Activated naive CD4-positive, alpha-beta T cell treated with anti-CD3 and anti-CD28 coated beads, Interleukin-2, amount 50 U/mL, for 72 hours (primary cell): ENCODE measurements at regions not wholly inside any gene's neighbourhood (a gene's known extent, or its start where the extent isn't known, plus 50 kb on each side); places are given as distances from the start of the nearest gene placed in this dataset.
A peak's percentile ranks its signal among the peaks of the same experiment; 100 is the strongest.
"Not testable (repeated sequence)": the region's sequence is repeated elsewhere in the genome, so short reads cannot be mapped to it uniquely, and the experiment has no call there.

Experiments
- ATAC-seq, 2 donors: fragments of 150-1000 bp; cut with Tn5 transposase; 2 replicates each; pipeline ENCODE4 v1.10.0; 2021; ENCODE audit warnings: mild to moderate bottlenecking in 2 of 2, moderate library complexity in 2 of 2
- DNase-seq, 2 donors: peaks; one replicate each; pipeline ENCODE4 v3.0.0; 2021 to 2022; ENCODE audit warnings: low spot score in 2 of 2
- H3K27ac Mint-ChIP-seq, 2 donors: one replicate each; pipeline ENCODE4 v1.8.0; 2022; ENCODE audit warnings: mild to moderate bottlenecking in 2 of 2, mixed read lengths in 2 of 2
- H3K36me3 Mint-ChIP-seq, 2 donors: one replicate each; pipeline ENCODE4 v1.8.0; 2022; ENCODE audit warnings: mixed read lengths in 2 of 2
- H3K9me3 Mint-ChIP-seq, 2 donors: one replicate each; pipeline ENCODE4 v1.8.0; 2022; ENCODE audit warnings: mixed read lengths in 2 of 2

DNA sequence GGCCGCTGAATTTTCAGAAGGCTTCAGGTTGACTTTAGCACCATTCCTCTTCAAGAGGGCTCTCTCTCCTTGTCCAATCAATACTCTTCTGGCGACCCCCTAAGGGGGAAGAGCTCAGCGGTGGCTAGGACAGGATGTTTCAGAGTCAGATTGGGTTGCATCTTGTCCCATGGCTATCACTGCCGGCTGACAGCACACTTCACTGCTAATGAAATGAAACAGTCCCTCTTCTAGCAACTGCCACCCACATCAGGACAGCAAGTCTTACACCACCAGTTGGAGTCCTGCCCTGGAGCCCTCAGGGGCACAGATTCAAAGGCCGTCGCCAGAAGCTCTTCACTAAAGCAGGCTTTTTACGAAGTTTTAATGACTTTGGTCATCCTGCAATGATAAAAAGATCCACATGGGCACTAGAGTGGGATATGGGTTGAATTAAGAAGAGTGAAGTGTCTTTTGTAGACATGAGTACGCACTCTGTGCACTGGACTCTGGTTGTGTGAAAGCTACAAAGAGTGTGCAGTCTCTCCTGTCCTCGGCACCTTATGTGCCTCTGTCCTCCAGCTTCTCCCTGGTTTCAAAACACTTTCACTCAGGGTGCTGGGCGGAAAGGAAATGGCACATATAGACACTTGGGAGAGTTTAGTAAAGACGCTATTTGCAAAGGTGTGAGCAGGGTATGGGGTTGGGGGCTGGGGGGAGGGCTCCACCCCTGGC lies 66.1 kb upstream of the SLC22A16 start:
- Mint-ChIP-seq H3K36me3 (peaks cover 0 to 16% of the 10 kb centered on the region in 2 donors), H3K9me3 (peaks cover 8 to 18% of the 10 kb centered on the region in 2 donors), H3K27ac (no peak overlapping the region)
- ATAC-seq (no peak), DNase-seq (no peak)

DNA sequence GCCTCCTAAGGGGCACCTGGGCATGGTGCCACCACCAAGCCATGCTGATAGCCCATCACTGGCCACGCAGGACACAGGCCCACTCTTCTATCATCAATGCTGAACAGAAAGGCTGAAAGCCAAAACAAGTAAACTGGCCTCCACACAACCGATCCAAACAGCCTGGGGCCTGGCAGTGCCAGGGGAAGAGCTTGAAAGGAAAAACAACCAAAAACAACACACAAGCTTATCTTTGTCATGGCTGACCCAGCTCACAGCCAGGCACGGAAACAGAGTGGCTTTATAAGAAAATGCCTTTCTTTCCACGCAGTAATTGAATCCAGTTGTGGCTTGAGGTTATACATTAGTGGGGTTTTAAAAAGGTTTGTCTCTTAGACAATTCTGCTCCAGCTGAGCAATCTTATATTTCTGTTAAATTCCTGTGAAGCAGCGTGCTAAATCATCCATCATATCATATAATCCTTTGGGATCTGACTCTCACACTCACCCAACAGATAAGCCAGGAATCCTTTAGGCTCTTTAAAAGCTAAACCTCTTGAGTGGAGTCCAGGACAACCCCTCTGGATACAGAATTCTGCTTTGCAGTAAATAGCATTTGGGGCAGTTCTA lies 65.4 kb upstream of the SLC22A16 start:
- no peak for DNase-seq
- H3K9me3 Mint-ChIP-seq: peaks cover 8 to 18% of the 10 kb centered on the region in 2 donors
- ATAC-seq: no peak
- peaks cover 0 to 16% of the 10 kb centered on the region in 2 donors for H3K36me3 Mint-ChIP-seq
- H3K27ac Mint-ChIP-seq: no peak overlapping the region

DNA sequence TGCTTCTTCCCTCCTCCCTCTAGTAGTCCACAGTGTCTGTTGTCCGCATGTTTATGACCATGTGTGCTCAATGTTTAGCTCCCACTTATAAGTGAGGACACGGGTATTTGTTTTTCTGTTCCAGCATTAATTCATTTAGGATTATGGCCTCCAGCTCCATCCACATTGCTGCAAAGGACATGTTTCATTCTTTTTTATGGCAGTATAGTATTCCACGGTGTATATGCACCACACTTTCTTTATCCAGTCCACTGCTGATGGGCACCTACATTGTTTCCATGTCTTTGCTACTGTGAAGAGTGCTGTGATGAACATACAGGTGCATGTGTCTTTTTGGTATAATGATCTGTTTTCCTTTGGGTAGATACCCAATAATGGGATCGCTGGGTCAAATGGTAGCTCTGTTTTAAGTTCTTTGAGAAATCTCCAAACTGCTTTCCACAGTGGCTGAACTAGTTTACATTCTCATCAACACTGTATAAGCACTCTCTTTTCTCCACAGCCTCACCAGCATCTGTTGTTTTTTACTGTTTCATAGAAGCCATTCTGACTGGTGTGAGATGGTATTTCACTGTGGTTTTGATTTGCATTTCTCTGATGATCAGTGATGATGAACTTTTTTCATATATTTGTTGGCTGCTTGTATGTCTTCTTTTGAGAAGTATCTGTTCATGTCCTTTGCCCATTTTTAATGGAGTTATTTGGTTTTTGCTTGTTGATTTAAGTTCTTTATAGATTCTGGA lies 63.0 kb upstream of the SLC22A16 start:
- DNase-seq, H3K27ac Mint-ChIP-seq, ATAC-seq: not testable (repeated sequence)
- H3K9me3 Mint-ChIP-seq: peaks cover 8 to 13% of the 10 kb centered on the region in 2 donors
- H3K36me3 Mint-ChIP-seq: peaks cover 0 to 21% of the 10 kb centered on the region in 2 donors

DNA sequence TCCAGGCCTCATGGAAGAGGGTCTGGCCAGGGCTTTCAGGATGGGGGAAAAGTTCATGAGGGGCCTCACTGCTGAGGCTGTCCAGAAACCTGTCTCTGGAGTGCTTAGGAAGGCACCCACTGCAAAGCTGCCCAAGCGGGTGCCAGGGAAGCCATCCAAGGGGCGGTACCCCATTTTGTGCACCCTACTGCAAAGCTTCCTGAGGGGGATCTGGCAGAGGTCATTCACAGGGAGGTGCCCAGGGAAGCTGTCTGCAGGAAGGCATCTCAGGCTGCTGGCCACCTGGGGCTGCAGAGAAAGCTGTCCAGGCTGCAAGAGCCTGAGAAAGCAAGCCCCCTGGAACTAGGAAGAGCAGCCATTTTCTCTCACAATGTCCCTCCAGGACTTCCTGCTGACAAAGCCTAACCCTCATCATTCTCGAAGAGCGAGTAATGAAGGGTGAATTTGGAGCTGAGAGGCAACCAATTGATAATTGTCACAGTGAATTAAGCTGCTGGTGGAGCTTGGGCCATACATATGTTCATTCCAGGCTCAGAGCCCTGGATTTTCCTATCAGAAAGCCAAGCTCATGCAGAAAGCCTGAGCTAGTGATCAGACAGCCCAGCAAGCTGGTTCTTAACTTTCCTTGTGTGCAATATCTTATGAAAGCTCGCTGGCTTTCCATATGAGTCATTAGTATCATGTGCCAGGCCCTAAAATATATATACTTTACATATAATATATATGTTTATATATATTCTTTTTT lies 62.2 kb upstream of the SLC22A16 start:
- Mint-ChIP-seq H3K36me3 (peaks cover 0 to 21% of the 10 kb centered on the region in 2 donors), H3K9me3 (peaks cover 8 to 11% of the 10 kb centered on the region in 2 donors), H3K27ac (no peak overlapping the region)
- no peak for DNase-seq
- no peak for ATAC-seq

DNA sequence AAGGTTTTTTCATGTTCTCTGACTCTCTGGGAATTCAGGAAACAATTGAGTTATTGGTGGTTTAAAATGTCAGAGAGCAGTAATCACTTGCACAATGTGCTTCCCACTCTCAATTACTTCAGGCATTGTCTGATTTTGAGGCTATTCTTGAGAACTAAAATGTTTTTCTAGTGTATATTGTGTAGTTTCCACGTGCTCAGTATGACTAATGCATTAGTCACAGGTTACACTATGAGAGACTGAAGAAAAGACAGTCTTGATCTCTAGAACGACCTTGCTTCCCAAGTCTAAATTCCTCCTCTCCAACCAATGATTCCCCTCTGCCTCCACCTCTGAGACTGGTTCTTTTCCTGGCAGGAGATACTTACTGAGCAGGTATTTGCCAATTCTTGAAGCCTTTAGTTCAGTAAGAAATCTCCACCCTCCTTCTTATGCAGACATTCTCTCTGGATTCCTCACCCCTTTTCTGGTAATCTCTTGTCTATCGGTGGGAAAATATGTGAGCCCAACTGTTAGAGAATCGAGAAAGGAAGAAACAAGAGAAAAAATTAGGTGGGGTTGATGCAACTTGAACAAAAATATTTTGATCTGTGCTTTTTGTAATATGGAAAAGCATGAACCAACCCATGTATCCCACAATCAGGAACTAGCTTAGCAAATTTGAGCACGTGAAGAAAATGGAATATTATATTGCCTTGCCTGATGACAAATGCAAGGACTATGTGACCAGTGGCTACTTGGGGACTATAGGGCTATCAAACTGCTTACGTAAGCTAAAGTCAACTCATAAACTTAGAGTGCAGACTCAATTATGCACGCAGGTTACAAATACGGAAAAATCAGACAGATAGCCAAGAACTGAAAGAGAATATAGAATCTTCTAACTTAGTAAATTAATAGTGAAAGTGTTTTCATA lies 61.1 kb upstream of the SLC22A16 start:
- peak overlapping the region in 1 of 2 donors; percentile 22 for H3K27ac Mint-ChIP-seq
- peak; percentile 94 to 99 for ATAC-seq
- H3K36me3 Mint-ChIP-seq: peaks cover 0 to 21% of the 10 kb centered on the region in 2 donors
- DNase-seq: no peak
- peaks cover 8 to 9% of the 10 kb centered on the region in 2 donors for H3K9me3 Mint-ChIP-seq

DNA sequence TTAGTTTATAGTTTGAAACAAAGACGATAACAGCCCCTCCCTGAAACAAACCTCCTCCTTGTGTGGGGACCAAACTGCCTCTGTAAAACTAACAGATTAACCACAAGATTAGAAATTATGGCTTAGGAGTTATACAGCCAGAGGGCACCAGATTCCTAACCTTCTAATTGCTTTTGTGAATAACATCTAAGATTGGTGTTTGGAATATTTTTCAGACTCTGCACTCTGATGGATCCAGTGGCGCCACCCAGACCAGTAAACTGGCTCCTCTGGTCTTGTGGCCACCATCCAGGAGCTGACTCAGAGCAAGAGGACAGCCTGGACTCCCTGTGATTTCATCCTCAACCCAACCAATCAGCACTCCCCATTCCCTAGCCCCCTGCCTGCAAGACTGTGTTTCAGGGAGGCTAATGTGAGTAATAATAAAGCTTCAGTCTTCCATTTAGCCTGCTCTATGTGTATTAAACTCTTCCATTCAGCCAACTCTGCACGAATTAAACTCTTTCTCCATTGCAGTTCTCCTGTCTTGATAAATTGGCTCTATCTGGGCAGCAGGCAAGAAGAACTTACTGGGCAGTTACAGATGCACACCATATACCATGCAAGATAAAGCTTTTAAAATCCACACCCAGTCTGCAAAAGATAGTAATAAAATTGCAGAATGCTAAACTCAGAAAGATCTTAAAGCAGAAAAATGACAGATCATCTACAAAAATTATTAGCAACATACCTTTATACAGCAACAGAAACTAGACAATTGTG lies 58.5 kb upstream of the SLC22A16 start:
- ATAC-seq (no peak), DNase-seq (no peak)
- H3K36me3 Mint-ChIP-seq: peaks cover 0 to 21% of the 10 kb centered on the region in 2 donors
- H3K9me3 Mint-ChIP-seq: peaks cover 8% of the 10 kb centered on the region in 2 donors
- no peak overlapping the region for H3K27ac Mint-ChIP-seq

DNA sequence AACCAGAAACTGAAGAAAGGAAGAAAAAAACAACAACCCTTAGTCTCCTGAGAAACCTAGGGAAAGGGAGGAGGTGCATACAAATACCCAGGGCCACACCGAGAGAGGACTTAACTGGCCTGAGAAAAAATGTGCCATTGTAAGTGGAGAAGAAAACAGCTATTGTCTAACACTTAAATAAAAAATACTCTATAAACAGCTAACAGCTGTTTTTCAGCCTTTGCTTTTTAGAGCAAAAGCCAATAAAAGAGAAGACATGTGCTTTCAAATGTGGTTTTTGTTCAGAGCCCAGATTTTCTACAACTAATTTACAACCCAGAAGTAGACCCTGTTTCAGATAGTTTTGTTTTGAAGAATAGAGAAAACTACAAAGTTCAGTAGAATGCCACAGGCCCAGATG lies 56.0 kb upstream of the SLC22A16 start:
- Mint-ChIP-seq H3K9me3 (no peaks in the 10 kb centered on the region), H3K36me3 (peaks cover 0 to 5% of the 10 kb centered on the region in 2 donors), H3K27ac (no peak overlapping the region)
- ATAC-seq: no peak
- DNase-seq: no peak

DNA sequence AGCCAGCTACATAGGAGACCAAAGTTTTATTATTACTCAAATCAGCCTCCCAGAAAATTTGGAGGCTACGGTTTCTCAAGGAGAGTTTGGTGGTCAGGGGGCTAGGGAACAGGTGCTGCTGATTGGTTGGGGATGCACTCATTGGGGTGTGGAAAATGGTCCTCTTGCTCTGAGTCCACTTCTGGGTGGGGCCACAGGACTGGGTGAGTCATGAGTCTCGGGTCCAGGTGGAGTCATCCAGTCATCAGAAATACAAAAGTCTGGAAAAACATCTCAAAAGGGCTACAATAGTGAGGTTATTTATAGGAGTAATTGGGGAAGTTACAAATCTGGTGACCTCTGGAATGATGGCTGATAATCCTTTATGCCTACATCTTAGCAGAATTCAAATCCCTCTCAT lies 54.3 kb upstream of the SLC22A16 start:
- Mint-ChIP-seq H3K36me3 (peaks cover 0 to 5% of the 10 kb centered on the region in 2 donors), H3K9me3 (no peaks in the 10 kb centered on the region), H3K27ac (no peak overlapping the region)
- DNase-seq (no peak), ATAC-seq (peak; percentile 52 to 60)

DNA sequence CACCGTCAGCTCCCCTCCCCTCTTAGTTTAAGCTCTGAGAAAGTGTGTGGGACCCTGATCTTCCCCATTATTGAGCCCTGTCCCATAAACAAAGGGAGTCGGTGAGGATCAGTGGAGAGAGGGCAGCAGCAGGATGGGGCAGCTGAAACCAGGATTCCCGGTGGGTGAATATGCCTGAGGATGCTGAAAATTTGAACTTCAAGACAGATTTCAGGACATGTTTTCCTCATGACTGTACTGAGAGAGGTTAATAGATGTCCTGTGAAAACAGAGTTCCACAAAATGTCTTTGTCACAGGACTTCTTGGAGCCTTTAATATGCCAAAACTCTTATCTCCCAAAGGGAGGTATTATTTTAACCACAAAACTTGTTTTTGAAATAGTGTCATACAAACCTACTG lies 53.5 kb upstream of the SLC22A16 start:
- DNase-seq (no peak), ATAC-seq (no peak)
- H3K9me3 Mint-ChIP-seq: no peaks in the 10 kb centered on the region
- H3K27ac Mint-ChIP-seq: no peak overlapping the region
- peaks cover 0 to under 1% of the 10 kb centered on the region in 2 donors for H3K36me3 Mint-ChIP-seq

DNA sequence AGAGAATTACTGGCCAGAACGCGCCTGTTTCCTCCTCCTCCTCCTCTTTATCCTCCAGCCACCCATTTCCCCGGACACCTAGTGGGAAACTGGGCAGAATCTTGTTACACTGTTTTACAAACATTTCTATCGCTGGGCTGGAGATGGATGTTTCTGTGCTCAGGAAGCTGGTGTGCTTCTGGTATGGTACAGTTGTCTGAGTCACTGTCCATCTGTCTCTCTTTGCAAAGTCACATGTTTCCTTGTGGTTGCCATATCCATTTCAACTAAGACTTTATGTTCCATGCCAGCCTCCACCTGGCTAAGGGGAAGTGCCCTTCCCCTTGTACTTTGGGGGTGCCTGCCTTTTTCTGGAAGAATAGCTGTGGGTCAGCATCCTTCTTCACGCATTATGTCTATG lies 52.9 kb upstream of the SLC22A16 start:
- ATAC-seq (peak; percentile 42 to 44), DNase-seq (no peak)
- no peaks in the 10 kb centered on the region for H3K36me3 Mint-ChIP-seq
- H3K27ac Mint-ChIP-seq: no peak overlapping the region
- H3K9me3 Mint-ChIP-seq: no peaks in the 10 kb centered on the region

DNA sequence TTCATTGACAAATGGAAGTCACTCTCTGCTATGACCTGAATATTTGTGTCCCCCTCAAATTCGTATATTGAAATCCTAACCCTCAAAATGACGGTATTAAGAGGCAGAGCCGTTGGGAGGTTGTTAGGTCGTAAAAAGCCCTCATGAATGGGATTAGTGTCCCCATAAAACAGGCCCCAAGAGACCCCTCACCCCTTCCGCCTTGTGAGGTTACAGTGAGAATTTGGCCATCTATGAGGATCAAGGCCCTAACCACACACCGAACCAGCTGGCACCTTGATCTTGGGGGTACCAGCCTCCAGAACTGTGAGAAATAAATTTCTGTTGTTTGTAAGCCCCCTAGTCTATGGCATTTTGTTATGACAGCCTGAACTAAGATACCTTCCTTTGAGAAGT lies 52.5 kb upstream of the SLC22A16 start:
- Mint-ChIP-seq H3K36me3 (no peaks in the 10 kb centered on the region), H3K27ac (no peak overlapping the region)
- no peak for ATAC-seq

DNA sequence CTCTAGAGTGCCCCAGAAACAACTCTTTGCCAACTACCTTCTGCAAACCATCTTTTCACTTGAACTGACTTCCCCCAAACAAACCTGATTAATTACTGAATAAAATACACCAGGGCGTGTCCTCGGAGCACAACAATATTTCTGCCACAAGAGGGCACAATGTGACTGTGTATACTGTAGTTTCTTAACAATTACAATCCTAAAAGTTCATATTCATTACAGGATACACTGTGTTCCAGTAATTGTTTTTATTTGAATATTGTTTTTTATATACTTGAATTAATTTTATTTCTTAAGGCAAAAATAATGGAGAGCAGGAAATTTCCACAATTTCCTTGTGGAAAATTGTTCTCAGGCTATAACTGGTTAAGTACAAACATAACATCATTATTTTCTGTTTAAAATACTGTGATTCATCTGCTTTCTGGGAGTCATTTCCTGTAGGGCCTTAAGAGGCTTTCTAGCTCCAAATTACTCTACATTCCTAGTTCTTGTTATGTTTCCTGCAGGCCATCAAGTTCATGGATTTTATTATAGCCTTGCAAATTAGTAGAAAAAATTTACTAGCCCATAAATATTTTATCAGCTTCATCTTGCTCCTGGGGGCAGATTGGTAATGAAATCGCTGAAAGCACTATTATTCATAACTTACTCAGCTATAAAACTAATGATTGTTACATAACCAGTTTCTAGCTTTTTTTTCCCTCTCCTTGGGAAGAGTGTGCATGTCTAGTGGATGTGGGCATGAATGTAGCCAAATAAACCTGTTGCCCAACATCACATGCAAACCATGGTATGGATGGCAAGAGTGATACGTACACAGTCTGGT lies 51.9 kb upstream of the SLC22A16 start:
- H3K27ac Mint-ChIP-seq: no peak overlapping the region
- DNase-seq: peak in 1 of 2 donors; percentile 43
- no peaks in the 10 kb centered on the region for H3K9me3 Mint-ChIP-seq
- ATAC-seq: peak; percentile 50 to 80
- H3K36me3 Mint-ChIP-seq: no peaks in the 10 kb centered on the region

More for the DNA sequence above, 52.5 kb upstream of the SLC22A16 start:
- no peak for DNase-seq
- no peaks in the 10 kb centered on the region for H3K9me3 Mint-ChIP-seq

DNA sequence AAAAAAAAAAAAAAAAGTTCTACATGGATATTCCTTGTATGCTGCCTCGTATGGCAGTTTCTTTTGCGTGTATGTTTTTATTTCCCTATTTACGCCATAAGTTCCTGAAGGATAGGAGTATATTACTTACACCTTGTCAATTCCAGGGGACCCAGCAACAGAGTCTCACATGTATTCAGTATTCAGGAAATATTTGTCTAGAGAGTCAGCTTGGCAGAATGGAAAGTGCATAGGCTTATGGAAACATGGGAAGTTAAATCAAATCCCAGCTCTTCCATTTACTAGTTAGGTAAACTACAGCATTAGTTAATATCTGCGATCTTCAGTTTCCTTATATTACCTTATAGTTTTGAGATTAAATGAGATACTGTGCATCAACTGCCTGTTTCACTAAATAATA lies 51.1 kb upstream of the SLC22A16 start:
- DNase-seq (no peak), ATAC-seq (no peak)
- H3K9me3 Mint-ChIP-seq: no peaks in the 10 kb centered on the region
- H3K36me3 Mint-ChIP-seq: no peaks in the 10 kb centered on the region
- H3K27ac Mint-ChIP-seq: no peak overlapping the region

DNA sequence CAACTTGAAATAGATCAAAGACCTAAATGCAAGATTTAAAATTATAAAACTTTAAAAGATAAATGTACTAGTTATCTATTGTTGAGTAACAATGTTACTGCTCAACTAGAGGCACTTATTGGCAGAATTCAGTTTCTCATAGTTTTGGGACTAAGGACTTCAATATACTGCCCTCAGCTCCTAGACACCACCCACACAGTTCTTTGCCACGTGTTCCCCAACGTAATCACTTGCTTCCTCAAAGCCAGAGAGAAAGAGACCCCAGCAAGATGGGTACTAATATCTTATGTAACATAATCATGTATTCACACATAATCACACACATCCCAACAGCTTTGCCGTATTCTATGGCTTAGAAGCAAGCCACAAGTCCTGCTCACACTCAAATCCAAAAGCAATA lies 50.3 kb upstream of the SLC22A16 start:
- ATAC-seq (no peak), DNase-seq (no peak)
- H3K27ac Mint-ChIP-seq: no peak overlapping the region
- H3K36me3 Mint-ChIP-seq: no peaks in the 10 kb centered on the region
- H3K9me3 Mint-ChIP-seq: no peaks in the 10 kb centered on the region
